K562 (cell line): ENCODE measurements at regions not wholly inside any gene's neighbourhood (a gene's known extent, or its start where the extent isn't known, plus 50 kb on each side); places are given as distances from the start of the nearest gene placed in this dataset.

Source experiments
- ADNP ChIP-seq: fragments of 200-800 bp; sonication (Bioruptor generic); IDR thresholded peaks from 2 replicates; pipeline ENCODE4 v1.6.1; 2016; ENCODE audit warnings: missing genetic modification characterization, missing compliant biosample characterization
- BRD4 ChIP-seq: fragments of 200-600 bp; sonication (generic); IDR thresholded peaks from 2 replicates; pipeline ENCODE4 v1.6.1; 2017; ENCODE audit warnings: inconsistent platforms
- CTBP1 ChIP-seq: fragments of 450-650 bp; IDR thresholded peaks from 2 replicates; pipeline ENCODE4 v1.6.1; 2016; ENCODE audit warnings: borderline replicate concordance
- EP300 ChIP-seq: IDR thresholded peaks from 2 replicates; pipeline ENCODE4 v1.6.1; 2012; ENCODE audit warnings: low read length, improper control_type of control experiment
- ESRRA ChIP-seq: fragments of 450-650 bp; IDR thresholded peaks from 2 replicates; pipeline ENCODE4 v1.6.1; 2014; ENCODE audit warnings: low read depth, mild to moderate bottlenecking, moderate library complexity, borderline replicate concordance
- FOSL1 ChIP-seq: fragments of 200-800 bp; sonication (Bioruptor generic); conservative IDR thresholded peaks from 2 replicates; pipeline ENCODE4 v1.6.1; 2016; ENCODE audit warnings: missing genetic modification characterization, missing compliant biosample characterization
- JUND ChIP-seq, 2 experiments: IDR thresholded peaks; 2 replicates in 1 of 2; 3 replicates in 1 of 2; pipeline ENCODE4 v1.6.1; 2011; ENCODE audit warnings: borderline replicate concordance in 2 of 2, low read depth in 2 of 2, low read length in 2 of 2, improper control_type of control experiment in 1 of 2, missing biosample characterization in 1 of 2, missing genetic modification characterization in 1 of 2, missing genetic modification reagents in 1 of 2
- MAZ ChIP-seq, 2 experiments: fragments of 450-650 bp in 1 of 2; sonication (generic) in 1 of 2; formaldehyde crosslinking; IDR thresholded peaks in 1 of 2; conservative IDR thresholded peaks in 1 of 2; 2 replicates each; pipeline versions ENCODE4 v1.4.0 to v1.5.0; 2020; ENCODE audit warnings: mild to moderate bottlenecking in 1 of 2, missing genetic modification reagents in 1 of 2
- SMARCE1 ChIP-seq: fragments of 450-650 bp; IDR thresholded peaks from 2 replicates; pipeline ENCODE4 v1.7.1; 2016; ENCODE audit warnings: mild to moderate bottlenecking
- SOX6 ChIP-seq: fragments of 450-650 bp; IDR thresholded peaks from 2 replicates; pipeline ENCODE4 v1.6.1; 2014; ENCODE audit warnings: mild to moderate bottlenecking
- SP2 ChIP-seq: IDR thresholded peaks from 2 replicates; pipeline ENCODE4 v1.6.1; 2011; ENCODE audit warnings: mild to moderate bottlenecking, low read depth, low read length, moderate library complexity; ENCODE audit not compliant: poor library complexity, severe bottlenecking; ENCODE audit errors: extremely low read depth
- TBL1XR1 ChIP-seq, 2 experiments: IDR thresholded peaks; 2 replicates each; pipeline ENCODE4 v1.6.1; 2012; ENCODE audit warnings: improper control_type of control experiment in 2 of 2, low read length in 2 of 2, mild to moderate bottlenecking in 1 of 2
- ZNF707 ChIP-seq: fragments of 250-450 bp; sonication (Bioruptor Pico); conservative IDR thresholded peaks from 2 replicates; pipeline ENCODE4 v1.8.0; 2022; ENCODE audit warnings: inconsistent platforms, mild to moderate bottlenecking, moderate library complexity
- ZNF766 ChIP-seq: fragments of 200-800 bp; sonication (Bioruptor generic); conservative IDR thresholded peaks from 2 replicates; pipeline ENCODE4 v1.6.1; 2016; ENCODE audit warnings: missing genetic modification characterization, missing compliant biosample characterization
- TF ChIP-seq, protein P1 (sequence below): sonication (generic); formaldehyde crosslinking; IDR thresholded peaks from 2 replicates; pipeline ENCODE4 v1.8.0; 2022; ENCODE audit warnings: mild to moderate bottlenecking, missing genetic modification reagents

DNA sequence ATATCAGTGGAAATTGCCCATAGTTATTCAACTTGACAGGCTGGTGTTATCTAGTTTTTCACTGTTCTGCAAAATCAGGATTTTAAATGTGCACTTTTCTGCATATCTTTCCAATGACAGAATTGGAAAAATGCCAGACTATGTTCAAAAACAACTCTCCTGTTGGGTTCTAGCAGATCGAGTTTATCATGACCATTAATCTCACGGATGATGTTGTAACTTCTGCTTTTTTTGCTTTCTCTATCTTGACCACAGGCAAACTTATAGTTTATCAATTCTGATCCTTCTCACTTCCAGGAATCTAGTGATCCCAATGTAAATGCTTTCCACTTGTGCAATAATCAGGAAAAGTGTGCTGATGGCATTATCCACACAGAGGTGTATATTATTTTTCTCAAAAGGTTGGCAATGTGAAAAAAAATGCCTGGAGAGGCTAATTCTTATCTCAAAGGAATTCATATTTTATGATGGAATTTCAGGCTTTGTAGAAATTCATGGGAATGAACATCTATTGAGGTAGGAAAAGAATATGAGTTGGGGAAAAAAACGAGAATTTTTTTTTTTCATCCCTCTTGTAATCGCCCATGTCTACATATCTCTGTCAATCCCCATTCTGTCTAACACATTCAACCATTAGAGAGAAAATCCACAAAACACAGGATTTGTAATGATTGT lies 73.6 kb upstream of the DAB2 start (continued):
- TF ChIP-seq JUND (IDR thresholded peaks at IDR 0.05; ENCODE audit: borderline replicate concordance, low read depth, low read length) (peak; percentile 63), JUND (tag; IDR thresholded peaks at IDR 0.05; ENCODE audit: borderline replicate concordance, low read depth, low read length) (peak; percentile 77; the same call in 2 of the 3 replicates), SP2 (no peak), ZNF766 (peak; percentile 82; the same call in 1 of the 2 replicates), TBL1XR1 (IDR thresholded peaks at IDR 0.05; ENCODE audit: low read length in 2 of 2) (no peak), CTBP1 (peak; percentile 54; the same call in 1 of the 2 replicates), EP300 (peak; percentile 20; the same call in 1 of the 2 replicates), ESRRA (peak; percentile 30; the same call in 1 of the 2 replicates), FOSL1 (peak; percentile 42; the same call in 1 of the 2 replicates), SMARCE1 (peak; percentile 85; the same call in 1 of the 2 replicates), MAZ (CRISPR knock-in tag; conservative IDR thresholded peaks at IDR 0.05 in 1 of 2, IDR thresholded peaks at IDR 0.05 in 1 of 2) (no peak), SOX6 (peak; percentile 57; the same call in 1 of the 2 replicates), ADNP (no peak), ZNF707 (CRISPR knock-in tag) (no peak), BRD4 (no peak)
- TF ChIP-seq, protein P1, sequence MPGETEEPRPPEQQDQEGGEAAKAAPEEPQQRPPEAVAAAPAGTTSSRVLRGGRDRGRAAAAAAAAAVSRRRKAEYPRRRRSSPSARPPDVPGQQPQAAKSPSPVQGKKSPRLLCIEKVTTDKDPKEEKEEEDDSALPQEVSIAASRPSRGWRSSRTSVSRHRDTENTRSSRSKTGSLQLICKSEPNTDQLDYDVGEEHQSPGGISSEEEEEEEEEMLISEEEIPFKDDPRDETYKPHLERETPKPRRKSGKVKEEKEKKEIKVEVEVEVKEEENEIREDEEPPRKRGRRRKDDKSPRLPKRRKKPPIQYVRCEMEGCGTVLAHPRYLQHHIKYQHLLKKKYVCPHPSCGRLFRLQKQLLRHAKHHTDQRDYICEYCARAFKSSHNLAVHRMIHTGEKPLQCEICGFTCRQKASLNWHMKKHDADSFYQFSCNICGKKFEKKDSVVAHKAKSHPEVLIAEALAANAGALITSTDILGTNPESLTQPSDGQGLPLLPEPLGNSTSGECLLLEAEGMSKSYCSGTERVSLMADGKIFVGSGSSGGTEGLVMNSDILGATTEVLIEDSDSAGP (CRISPR knock-in tag) = no peak
- TF ChIP-seq, all 486 proteins: peak for 29
